ENCODE measurements at regions not wholly inside any gene's neighbourhood (a gene's known extent, or its start where the extent isn't known, plus 50 kb on each side); places are given as distances from the start of the nearest gene placed in this dataset.

- no peak overlapping the region for H3K4me3 ChIP-seq (ENCODE audit: low read length)
- H3K27ac ChIP-seq (ENCODE audit: low read length): no peak overlapping the region
- no peak overlapping the region for H3K9ac ChIP-seq (ENCODE audit: low read length)
- H3K36me3 ChIP-seq (ENCODE audit: low read depth, low read length): no peaks in the 10 kb centered on the region
- H4K20me1 ChIP-seq (ENCODE audit: low read length): no peaks in the 10 kb centered on the region
- H2AFZ ChIP-seq (ENCODE audit: low read length): no peak overlapping the region
- no peak overlapping the region for H3K4me2 ChIP-seq (ENCODE audit: low read length)
- DNase-seq (no peak), ATAC-seq (no peak)
- intact Hi-C loops (cut with micrococcal nuclease): loop anchor here (2.0 to 10.0 kb wide), 3 partner anchors 139 to 269 kb away; no protein-coding TSS in a partner anchor
- no peaks in the 10 kb centered on the region for H3K9me3 ChIP-seq (ENCODE audit: low read length)
- no peaks in the 10 kb centered on the region for H3K79me2 ChIP-seq (ENCODE audit: low read length)
- CTCF ChIA-PET: no interaction called here
- H3K4me1 ChIP-seq (ENCODE audit: insufficient read depth, low read length): peaks cover 11% of the 10 kb centered on the region
- no peaks in the 10 kb centered on the region for H3F3A ChIP-seq (ENCODE audit: low read length, unreplicated experiment)
- no peak for TF ChIP-seq CTCF (conservative IDR thresholded peaks at IDR 0.05; ENCODE audit: low read depth, low read length)
- TF ChIP-seq EZH2 (IDR thresholded peaks at IDR 0.05; ENCODE audit: low read length, unreplicated experiment): no peak
- no peak for TF ChIP-seq EZH2phosphoT487 (IDR thresholded peaks at IDR 0.05; ENCODE audit: borderline replicate concordance, low read length)
- no peaks in the 10 kb centered on the region for H3K9me2 ChIP-seq (replicated peaks; ENCODE audit: low read length)
- no TSS peak for BruUV-seq (replicated peaks)
- POLR2A ChIA-PET (ENCODE audit: unreplicated experiment): no interaction called here
- H3K27me3 ChIP-seq (ENCODE audit: low read length): peaks cover 4% of the 10 kb centered on the region; the same call in 1 of the 2 replicates
Observed at GRCh38 chr4:52373650-52374049, 285.5 kb downstream of the USP46 start.

GRCh38 chr4:52374877-52375276 is 284.2 kb downstream of the USP46 start:
- H3F3A ChIP-seq (ENCODE audit: low read length, unreplicated experiment): no peaks in the 10 kb centered on the region
- peak; percentile 70 for DNase-seq
- peak; percentile 71 for ATAC-seq
- H3K9ac ChIP-seq (ENCODE audit: low read length): no peak overlapping the region
- H3K4me3 ChIP-seq (ENCODE audit: low read length): no peak overlapping the region
- intact Hi-C loops (cut with micrococcal nuclease): loop anchor here (5.0 to 10.0 kb wide), 3 partner anchors 140 to 292 kb away; no protein-coding TSS in a partner anchor
- H3K27ac ChIP-seq (ENCODE audit: low read length): no peak overlapping the region
- BruUV-seq (replicated peaks): no TSS peak
- no peaks in the 10 kb centered on the region for H3K79me2 ChIP-seq (ENCODE audit: low read length)
- POLR2A ChIA-PET (ENCODE audit: unreplicated experiment): no interaction called here
- no peaks in the 10 kb centered on the region for H3K9me2 ChIP-seq (replicated peaks; ENCODE audit: low read length)
- peaks cover 14% of the 10 kb centered on the region for H3K27me3 ChIP-seq (ENCODE audit: low read length)
- 0 out of 2 replicates have a peak overlapping the region, but pooled peaks have one; percentile 4 for H3K4me2 ChIP-seq (ENCODE audit: low read length)
- H3K36me3 ChIP-seq (ENCODE audit: low read depth, low read length): no peaks in the 10 kb centered on the region
- CTCF ChIA-PET: interaction anchor here (1.6 to 2.0 kb wide), 2 partner anchors 608 to 1859 kb away, joined by 5 to 13 read pairs; no protein-coding TSS in a partner anchor
- TF ChIP-seq EZH2phosphoT487 (IDR thresholded peaks at IDR 0.05; ENCODE audit: borderline replicate concordance, low read length): no peak
- H2AFZ ChIP-seq (ENCODE audit: low read length): peak overlapping the region; percentile 67
- peaks cover 11% of the 10 kb centered on the region for H3K4me1 ChIP-seq (ENCODE audit: insufficient read depth, low read length)
- no peaks in the 10 kb centered on the region for H3K9me3 ChIP-seq (ENCODE audit: low read length)
- H4K20me1 ChIP-seq (ENCODE audit: low read length): no peaks in the 10 kb centered on the region

GRCh38 chr4:52376132-52376704 is 282.9 kb downstream of the USP46 start:
- Histone ChIP-seq H3K79me2 (ENCODE audit: low read length) (no peaks in the 10 kb centered on the region), H3K9me3 (ENCODE audit: low read length) (no peaks in the 10 kb centered on the region), H3K4me3 (ENCODE audit: low read length) (no peak overlapping the region), H2AFZ (ENCODE audit: low read length) (no peak overlapping the region), H3K27me3 (ENCODE audit: low read length) (peaks cover 24% of the 10 kb centered on the region), H3K9me2 (replicated peaks; ENCODE audit: low read length) (no peaks in the 10 kb centered on the region), H4K20me1 (ENCODE audit: low read length) (no peaks in the 10 kb centered on the region), H3F3A (ENCODE audit: low read length, unreplicated experiment) (no peaks in the 10 kb centered on the region), H3K27ac (ENCODE audit: low read length) (no peak overlapping the region), H3K4me2 (ENCODE audit: low read length) (no peak overlapping the region), H3K9ac (ENCODE audit: low read length) (no peak overlapping the region), H3K36me3 (ENCODE audit: low read depth, low read length) (no peaks in the 10 kb centered on the region), H3K4me1 (ENCODE audit: insufficient read depth, low read length) (peaks cover 11% of the 10 kb centered on the region)
- DNase-seq (peak; percentile 77), ATAC-seq (no peak; the same call in 1 of the 2 replicates)
- intact Hi-C loops (cut with micrococcal nuclease): loop anchor here (1.0 to 10.0 kb wide), 4 partner anchors 141 to 606 kb away; no protein-coding TSS in a partner anchor
- no TSS peak for BruUV-seq (replicated peaks)
- ChIA-PET POLR2A (ENCODE audit: unreplicated experiment) (no interaction called here), CTCF (interaction anchor here (0.6 to 2.0 kb wide), 6 partner anchors 210 to 1858 kb away, joined by 3 to 13 read pairs (median 4); no protein-coding TSS in a partner anchor)
- no peak for TF ChIP-seq EZH2 (IDR thresholded peaks at IDR 0.05; ENCODE audit: low read length, unreplicated experiment)
- no peak for TF ChIP-seq EZH2phosphoT487 (IDR thresholded peaks at IDR 0.05; ENCODE audit: borderline replicate concordance, low read length)
- peak; percentile 88 for TF ChIP-seq CTCF (conservative IDR thresholded peaks at IDR 0.05; ENCODE audit: low read depth, low read length)
